ENCODE measurements at regions not wholly inside any gene's neighbourhood (a gene's known extent, or its start where the extent isn't known, plus 50 kb on each side); places are given as distances from the start of the nearest gene placed in this dataset.
"Not testable (repeated sequence)": the region's sequence is repeated elsewhere in the genome, so short reads cannot be mapped to it uniquely, and the experiment has no call there.

DNA sequence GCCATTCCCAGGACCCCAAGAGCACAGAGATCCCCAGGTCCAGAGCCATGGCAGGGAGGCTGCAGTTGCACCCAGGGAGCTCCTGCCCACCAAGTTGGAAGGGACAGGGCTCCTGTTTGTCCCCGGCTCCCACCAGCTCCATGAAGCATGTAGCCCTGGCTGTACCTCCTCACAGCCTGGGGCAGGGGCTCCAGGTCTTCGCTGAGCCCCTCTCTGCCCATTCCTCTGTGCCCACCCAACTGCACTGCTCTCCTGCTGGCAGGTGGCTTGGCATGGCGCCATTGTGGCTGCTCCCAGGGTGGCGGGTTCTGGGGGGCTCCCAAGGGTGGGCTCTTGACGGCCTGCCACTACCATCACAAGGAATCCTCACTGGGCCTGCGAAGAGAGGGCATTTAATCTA, 197.5 kb upstream of the DAB2 start:
- H3K9me3 ChIP-seq (ENCODE audit: insufficient read depth, low read depth, low read length), result no peaks in the 10 kb centered on the region
- 96% methylated on average over 6 of the region's 6 CpGs for WGBS

DNA sequence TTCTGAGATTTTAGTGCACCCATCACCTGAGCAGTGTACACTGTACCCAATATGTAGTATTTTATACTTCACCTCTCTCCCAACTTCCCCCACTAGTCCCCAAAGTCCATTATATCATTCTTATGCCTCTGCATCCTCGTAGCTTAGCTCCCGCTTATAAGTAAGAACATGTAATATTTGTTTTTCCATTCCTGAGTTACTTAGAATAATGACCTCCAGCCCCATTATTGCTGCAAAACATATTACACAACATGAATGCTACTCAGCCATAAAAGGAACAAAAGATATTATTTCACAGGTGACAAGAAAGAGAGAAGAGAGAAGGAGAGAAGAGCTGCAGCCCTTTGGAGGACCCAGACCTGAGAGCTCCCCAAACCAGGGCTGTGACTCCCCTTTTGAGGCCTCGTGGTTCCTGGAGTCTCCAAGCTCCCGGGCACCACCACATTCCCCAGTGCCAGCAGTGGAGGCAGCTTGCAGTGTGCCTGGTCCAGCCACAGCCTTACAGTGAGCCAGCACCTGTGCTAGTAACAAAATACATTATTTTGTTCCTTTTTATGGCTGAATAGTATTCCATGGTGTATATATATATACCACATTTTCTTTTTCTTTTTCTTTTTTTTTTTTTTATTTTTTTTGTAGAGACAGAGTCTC, 194.5 kb upstream of the DAB2 start:
- WGBS, result 99% methylated on average over 4 of the region's 4 CpGs
- Histone ChIP-seq H3K4me3 (ENCODE audit: low read length) (no peak overlapping the region), H3K27ac (ENCODE audit: low read depth, low read length) (no peak overlapping the region)

More for the DNA sequence above, 197.5 kb upstream of the DAB2 start:
- H3K9ac ChIP-seq (ENCODE audit: low read depth, low read length), result no peak overlapping the region
- no peaks in the 10 kb centered on the region for H3K36me3 ChIP-seq (ENCODE audit: insufficient read depth, low read length)
- H3K4me1 ChIP-seq (ENCODE audit: insufficient read depth, low read length), result no peaks in the 10 kb centered on the region
- no peaks in the 10 kb centered on the region for H3K27me3 ChIP-seq (ENCODE audit: insufficient read depth, low read length)
- no peak overlapping the region for H3K4me3 ChIP-seq (ENCODE audit: low read length)
- no peak overlapping the region for H3K27ac ChIP-seq (ENCODE audit: low read depth, low read length)

DNA sequence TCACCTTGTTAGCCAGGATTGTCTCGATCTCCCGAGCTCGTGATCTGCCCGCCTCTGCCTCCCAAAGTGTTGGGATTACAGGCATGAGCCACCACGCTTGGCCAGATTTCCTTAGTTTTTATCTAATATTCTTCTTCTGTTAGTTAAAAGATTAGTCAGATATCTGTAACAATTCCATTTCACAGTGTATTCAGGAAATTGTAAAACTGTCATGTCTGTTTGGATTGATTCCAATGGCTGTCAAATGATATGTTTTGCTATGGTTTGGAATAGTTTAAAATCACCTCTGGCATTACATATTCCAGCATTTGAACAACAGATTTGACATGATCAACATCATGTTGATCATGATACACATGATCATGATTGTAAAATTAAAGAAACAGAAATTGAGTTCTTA, 193.6 kb upstream of the DAB2 start:
- H3K9ac ChIP-seq (ENCODE audit: low read depth, low read length), result no peak overlapping the region
- no peaks in the 10 kb centered on the region for H3K36me3 ChIP-seq (ENCODE audit: insufficient read depth, low read length)
- 95% methylated on average over 4 of the region's 5 CpGs for WGBS
- H3K4me3 ChIP-seq (ENCODE audit: low read length), result no peak overlapping the region
- no peaks in the 10 kb centered on the region for H3K27me3 ChIP-seq (ENCODE audit: insufficient read depth, low read length)
- no peaks in the 10 kb centered on the region for H3K4me1 ChIP-seq (ENCODE audit: insufficient read depth, low read length)
- H3K9me3 ChIP-seq (ENCODE audit: insufficient read depth, low read depth, low read length), result no peaks in the 10 kb centered on the region
- H3K27ac ChIP-seq (ENCODE audit: low read depth, low read length), result no peak overlapping the region

More for the DNA sequence above, 194.5 kb upstream of the DAB2 start:
- Histone ChIP-seq H3K9ac (ENCODE audit: low read depth, low read length) (no peak overlapping the region), H3K36me3 (ENCODE audit: insufficient read depth, low read length) (no peaks in the 10 kb centered on the region), H3K27me3 (ENCODE audit: insufficient read depth, low read length) (no peaks in the 10 kb centered on the region), H3K9me3 (ENCODE audit: insufficient read depth, low read depth, low read length) (no peaks in the 10 kb centered on the region), H3K4me1 (ENCODE audit: insufficient read depth, low read length) (no peaks in the 10 kb centered on the region)

DNA sequence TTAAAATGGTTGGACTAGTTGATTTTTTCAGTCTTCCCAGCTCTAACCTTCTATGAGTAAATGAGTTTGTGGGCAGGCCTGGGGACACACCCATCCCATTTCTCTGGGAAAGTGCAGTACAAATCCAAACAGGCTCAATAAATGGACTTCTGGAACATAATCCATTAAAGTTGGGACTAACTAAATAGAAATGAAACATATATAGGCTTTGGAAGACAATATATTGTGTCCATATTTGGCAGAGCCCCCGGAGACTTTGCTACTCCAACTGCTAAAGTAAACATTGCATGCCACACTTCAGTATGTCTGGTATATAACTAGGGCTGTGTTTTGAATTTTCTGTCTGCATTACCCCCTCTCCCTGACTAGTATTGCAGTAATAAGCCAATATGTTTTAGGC, 191.4 kb upstream of the DAB2 start:
- Histone ChIP-seq H3K36me3 (ENCODE audit: insufficient read depth, low read length) (no peaks in the 10 kb centered on the region), H3K4me1 (ENCODE audit: insufficient read depth, low read length) (no peaks in the 10 kb centered on the region), H3K9ac (ENCODE audit: low read depth, low read length) (no peak overlapping the region), H3K9me3 (ENCODE audit: insufficient read depth, low read depth, low read length) (no peaks in the 10 kb centered on the region), H3K27me3 (ENCODE audit: insufficient read depth, low read length) (no peaks in the 10 kb centered on the region), H3K27ac (ENCODE audit: low read depth, low read length) (no peak overlapping the region), H3K4me3 (ENCODE audit: low read length) (no peak overlapping the region)
- WGBS, result 100% methylated on average over 1 of the region's 1 CpG

DNA sequence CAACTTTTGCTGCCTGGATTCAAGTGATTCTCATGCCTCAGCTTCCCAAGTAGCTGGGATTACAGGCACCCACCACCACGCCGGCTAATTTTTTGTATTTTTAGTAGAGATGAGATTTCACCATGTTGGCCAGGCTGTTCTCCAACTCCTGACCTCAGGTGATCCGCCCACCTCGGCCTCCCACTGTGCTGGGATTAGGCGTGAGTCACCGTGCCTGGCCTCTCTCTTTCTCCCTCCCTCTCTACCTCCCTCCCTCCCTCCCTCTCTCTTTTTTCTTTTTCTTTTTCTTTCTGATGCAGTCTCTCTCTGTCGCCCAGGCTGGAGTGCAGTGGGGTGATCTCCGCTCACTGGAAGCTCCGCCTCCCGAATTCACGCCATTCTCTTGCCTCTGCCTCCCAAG, 186.3 kb upstream of the DAB2 start:
- not testable (repeated sequence) for H3K4me1 ChIP-seq (ENCODE audit: insufficient read depth, low read length); H3K27ac ChIP-seq (ENCODE audit: low read depth, low read length); H3K9me3 ChIP-seq (ENCODE audit: insufficient read depth, low read depth, low read length); H3K36me3 ChIP-seq (ENCODE audit: insufficient read depth, low read length); H3K27me3 ChIP-seq (ENCODE audit: insufficient read depth, low read length); H3K4me3 ChIP-seq (ENCODE audit: low read length); H3K9ac ChIP-seq (ENCODE audit: low read depth, low read length)
- WGBS, result 89% methylated on average over 11 of the region's 11 CpGs

DNA sequence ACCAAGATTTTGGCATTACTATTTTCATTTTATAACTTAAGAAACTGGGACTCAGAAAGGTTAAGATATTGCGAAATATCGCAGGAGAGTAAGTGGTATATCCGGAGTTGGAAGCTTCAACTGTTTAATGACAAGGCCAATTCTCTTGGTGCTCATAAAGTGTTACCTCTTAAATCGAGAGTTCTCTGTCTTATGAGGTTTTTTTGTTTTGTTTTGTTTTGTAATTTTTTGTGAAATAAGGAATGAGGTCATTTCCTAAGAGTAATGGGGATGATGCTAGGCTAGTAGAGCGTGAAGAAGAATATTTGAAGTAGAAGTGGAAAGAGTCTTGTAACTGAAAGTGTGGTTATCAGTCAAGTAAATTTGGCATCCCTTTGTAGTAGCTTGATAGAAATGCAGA, 183.2 kb upstream of the DAB2 start:
- no peak overlapping the region for H3K27ac ChIP-seq (ENCODE audit: low read depth, low read length)
- H3K4me1 ChIP-seq (ENCODE audit: insufficient read depth, low read length), result no peaks in the 10 kb centered on the region
- no peak overlapping the region for H3K4me3 ChIP-seq (ENCODE audit: low read length)
- H3K9ac ChIP-seq (ENCODE audit: low read depth, low read length), result no peak overlapping the region
- no peaks in the 10 kb centered on the region for H3K9me3 ChIP-seq (ENCODE audit: insufficient read depth, low read depth, low read length)
- 85% methylated on average over 5 of the region's 5 CpGs for WGBS
- H3K36me3 ChIP-seq (ENCODE audit: insufficient read depth, low read length), result no peaks in the 10 kb centered on the region
- no peaks in the 10 kb centered on the region for H3K27me3 ChIP-seq (ENCODE audit: insufficient read depth, low read length)

DNA sequence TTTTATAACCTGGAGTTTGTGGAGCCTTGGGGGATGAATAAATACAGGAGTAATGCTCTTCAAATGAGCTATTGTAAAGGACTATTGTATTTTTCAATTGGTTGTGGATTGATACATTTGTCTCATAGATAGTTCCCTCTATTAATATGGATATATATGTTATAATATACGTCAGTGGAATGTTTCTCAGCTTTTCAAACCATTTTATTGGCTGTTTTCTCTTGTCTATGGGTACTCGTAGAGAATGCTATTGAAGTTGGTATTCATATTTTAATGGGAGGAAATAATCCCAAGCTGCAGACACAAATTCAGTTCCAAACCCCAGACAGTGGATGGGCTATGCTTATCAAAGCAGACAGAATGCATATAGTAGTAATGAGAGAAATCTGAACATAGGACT, 181.8 kb upstream of the DAB2 start:
- H3K4me1 ChIP-seq (ENCODE audit: insufficient read depth, low read length), result no peaks in the 10 kb centered on the region
- H3K27me3 ChIP-seq (ENCODE audit: insufficient read depth, low read length), result no peaks in the 10 kb centered on the region
- WGBS, result 100% methylated on average over 2 of the region's 2 CpGs
- no peaks in the 10 kb centered on the region for H3K9me3 ChIP-seq (ENCODE audit: insufficient read depth, low read depth, low read length)
- no peaks in the 10 kb centered on the region for H3K36me3 ChIP-seq (ENCODE audit: insufficient read depth, low read length)
- H3K27ac ChIP-seq (ENCODE audit: low read depth, low read length), result no peak overlapping the region
- H3K4me3 ChIP-seq (ENCODE audit: low read length), result no peak overlapping the region
- no peak overlapping the region for H3K9ac ChIP-seq (ENCODE audit: low read depth, low read length)

DNA sequence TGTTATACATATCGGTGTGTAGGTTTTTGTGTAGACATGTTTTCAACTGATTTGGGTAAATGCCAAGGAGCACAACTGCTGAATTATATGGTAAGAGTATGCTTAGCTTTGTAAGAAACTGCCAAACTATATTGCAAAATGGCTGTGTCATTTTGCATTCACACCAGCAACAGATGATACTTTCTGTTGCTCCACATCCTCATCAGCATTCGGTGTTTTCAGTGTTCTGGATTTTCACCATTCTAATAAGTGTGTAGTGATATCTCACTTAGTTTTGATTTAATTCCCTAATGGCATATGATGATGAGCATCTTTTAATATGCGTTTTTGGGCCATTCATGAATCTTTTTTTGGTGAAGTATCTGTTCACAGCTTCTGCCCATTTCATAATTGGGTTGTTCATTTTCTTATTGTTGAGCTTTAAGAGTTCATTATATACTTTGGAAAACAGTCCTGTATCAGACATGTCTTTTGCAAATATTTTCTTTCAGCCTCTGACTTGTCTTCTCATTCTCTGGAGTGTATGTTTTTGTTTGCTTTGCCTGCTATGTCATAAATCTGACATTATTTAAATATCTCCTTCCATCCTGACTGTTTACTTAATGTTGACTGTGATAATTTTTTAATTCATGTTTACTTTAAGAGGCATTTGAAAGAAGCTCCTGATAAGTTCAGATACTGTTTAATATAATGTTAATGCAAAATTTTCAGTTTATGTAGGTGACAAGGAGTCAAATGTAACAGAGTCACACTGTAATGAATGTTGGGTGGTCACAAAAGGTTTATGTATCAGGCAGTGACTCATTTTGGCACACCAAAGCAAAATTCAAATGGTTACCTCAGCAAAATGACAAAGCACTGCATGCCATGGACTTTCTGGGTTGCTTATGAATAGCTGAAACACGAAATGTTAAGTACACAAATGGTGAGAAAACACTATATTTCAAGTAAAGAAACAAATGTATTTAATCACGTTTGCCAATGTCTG, 181.1 kb upstream of the DAB2 start:
- H3K27me3 ChIP-seq (ENCODE audit: insufficient read depth, low read length), result no peaks in the 10 kb centered on the region
- no peaks in the 10 kb centered on the region for H3K9me3 ChIP-seq (ENCODE audit: insufficient read depth, low read depth, low read length)
- H3K4me1 ChIP-seq (ENCODE audit: insufficient read depth, low read length), result no peaks in the 10 kb centered on the region
- H3K9ac ChIP-seq (ENCODE audit: low read depth, low read length), result no peak overlapping the region
- no peaks in the 10 kb centered on the region for H3K36me3 ChIP-seq (ENCODE audit: insufficient read depth, low read length)
- H3K4me3 ChIP-seq (ENCODE audit: low read length), result no peak overlapping the region
- H3K27ac ChIP-seq (ENCODE audit: low read depth, low read length), result no peak overlapping the region
- WGBS, result 93% methylated on average over 3 of the region's 5 CpGs

DNA sequence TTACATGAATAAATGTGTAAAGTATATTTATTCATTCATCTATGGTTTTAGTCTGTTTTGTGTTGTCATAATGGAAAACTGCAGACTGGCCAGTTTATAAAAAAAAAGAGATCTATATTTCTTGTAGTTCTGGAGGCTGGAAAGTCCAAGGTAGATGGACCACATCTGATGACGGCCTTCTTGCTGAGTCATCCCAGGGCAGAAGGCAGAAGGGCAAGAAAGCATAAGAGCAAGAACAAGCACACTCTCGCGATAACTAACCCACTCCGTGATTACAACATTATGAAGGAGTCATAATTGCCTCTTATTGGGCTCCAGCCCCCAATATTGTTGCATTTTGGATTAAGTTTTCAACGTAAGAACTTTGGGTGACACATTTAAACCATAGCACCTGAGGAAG, 180.4 kb upstream of the DAB2 start:
- Histone ChIP-seq H3K36me3 (ENCODE audit: insufficient read depth, low read length) (no peaks in the 10 kb centered on the region), H3K27me3 (ENCODE audit: insufficient read depth, low read length) (no peaks in the 10 kb centered on the region), H3K27ac (ENCODE audit: low read depth, low read length) (no peak overlapping the region), H3K4me3 (ENCODE audit: low read length) (no peak overlapping the region), H3K4me1 (ENCODE audit: insufficient read depth, low read length) (no peaks in the 10 kb centered on the region), H3K9ac (ENCODE audit: low read depth, low read length) (no peak overlapping the region), H3K9me3 (ENCODE audit: insufficient read depth, low read depth, low read length) (no peaks in the 10 kb centered on the region)
- 96% methylated on average over 5 of the region's 5 CpGs for WGBS

DNA sequence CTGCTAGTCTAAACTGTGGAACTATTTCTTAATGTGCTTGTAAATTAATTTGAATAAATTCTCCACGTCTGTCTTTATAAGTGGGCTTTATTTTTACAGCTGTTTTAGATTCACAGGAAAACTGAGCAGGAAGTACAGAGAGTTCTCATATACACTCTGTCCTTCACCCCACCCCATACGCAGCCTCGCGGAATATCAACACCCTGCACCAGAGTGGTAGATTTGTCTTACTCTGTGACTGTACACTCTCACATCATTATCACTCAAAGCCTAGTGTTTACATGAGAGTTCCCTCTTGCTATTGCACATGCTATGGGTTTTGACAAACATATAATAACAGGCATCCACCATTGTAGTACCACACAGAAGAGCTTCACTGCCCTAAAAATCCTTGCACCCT, 179.7 kb upstream of the DAB2 start:
- H3K9me3 ChIP-seq (ENCODE audit: insufficient read depth, low read depth, low read length), result no peaks in the 10 kb centered on the region
- H3K4me3 ChIP-seq (ENCODE audit: low read length), result no peak overlapping the region
- WGBS, result 87% methylated on average over 4 of the region's 4 CpGs
- H3K36me3 ChIP-seq (ENCODE audit: insufficient read depth, low read length), result no peaks in the 10 kb centered on the region
- H3K27ac ChIP-seq (ENCODE audit: low read depth, low read length), result no peak overlapping the region
- H3K9ac ChIP-seq (ENCODE audit: low read depth, low read length), result no peak overlapping the region
- no peaks in the 10 kb centered on the region for H3K4me1 ChIP-seq (ENCODE audit: insufficient read depth, low read length)
- H3K27me3 ChIP-seq (ENCODE audit: insufficient read depth, low read length), result no peaks in the 10 kb centered on the region

DNA sequence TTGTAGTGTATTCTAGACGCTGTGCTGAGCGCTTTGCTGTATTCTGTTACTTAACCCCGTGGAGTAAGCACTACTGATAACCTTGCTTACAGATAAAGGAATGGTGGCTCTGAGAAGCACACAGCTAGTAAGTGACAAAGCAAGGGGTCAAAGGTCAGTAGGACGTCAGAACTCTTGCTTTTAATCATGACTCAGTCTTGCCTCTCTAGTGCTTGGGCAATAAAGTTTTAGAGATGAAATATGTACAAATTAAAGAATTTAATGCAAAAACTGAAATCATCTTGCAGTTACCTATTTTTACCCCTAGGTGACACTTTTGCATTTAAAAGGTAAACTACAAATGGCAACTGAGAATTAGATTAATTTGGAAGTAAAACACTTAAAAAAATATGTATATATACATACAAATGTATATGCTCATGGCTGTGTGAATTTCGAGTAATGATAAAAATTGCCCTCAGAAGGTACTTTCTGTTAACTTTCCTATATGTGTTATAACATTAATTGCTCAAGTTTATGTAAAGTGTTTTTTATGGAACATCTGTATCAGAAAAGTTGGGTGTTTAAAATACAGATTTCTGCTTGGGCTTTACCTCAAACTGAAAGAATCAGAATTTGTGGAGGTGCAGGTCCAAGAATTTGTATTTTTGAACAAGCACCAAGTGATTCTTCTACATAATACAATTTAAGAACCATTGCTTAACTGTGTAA, 175.1 kb upstream of the DAB2 start:
- Histone ChIP-seq H3K36me3 (ENCODE audit: insufficient read depth, low read length) (no peaks in the 10 kb centered on the region), H3K27ac (ENCODE audit: low read depth, low read length) (no peak overlapping the region), H3K9me3 (ENCODE audit: insufficient read depth, low read depth, low read length) (no peaks in the 10 kb centered on the region), H3K4me3 (ENCODE audit: low read length) (no peak overlapping the region), H3K9ac (ENCODE audit: low read depth, low read length) (no peak overlapping the region), H3K27me3 (ENCODE audit: insufficient read depth, low read length) (no peaks in the 10 kb centered on the region), H3K4me1 (ENCODE audit: insufficient read depth, low read length) (no peaks in the 10 kb centered on the region)
- 68% methylated on average over 4 of the region's 5 CpGs for WGBS
